NB4 (cell line): ENCODE measurements at regions not wholly inside any gene's neighbourhood (a gene's known extent, or its start where the extent isn't known, plus 50 kb on each side); places are given as distances from the start of the nearest gene placed in this dataset.

Experiments used
- DNase-seq: peaks from one replicate; pipeline ENCODE4 v3.0.0; 2010; ENCODE audit warnings: low read depth
- H3K4me3 ChIP-seq: one replicate; pipeline ENCODE4 v1.5.1; 2011; ENCODE audit warnings: mild to moderate bottlenecking, low read depth, low read length, moderate library complexity
- MAX ChIP-seq: IDR thresholded peaks from 2 replicates; pipeline ENCODE4 v1.6.1; 2011; ENCODE audit warnings: low read depth, low read length
- MYC ChIP-seq: IDR thresholded peaks from 2 replicates; pipeline ENCODE4 v1.6.1; 2011; ENCODE audit warnings: low read depth, low read length
- POLR2A ChIP-seq: IDR thresholded peaks from 2 replicates; pipeline ENCODE4 v1.6.1; 2011; ENCODE audit warnings: mild to moderate bottlenecking; ENCODE audit not compliant: insufficient read length; ENCODE audit errors: extremely low read depth
- TF ChIP-seq, protein P1 (sequence below): IDR thresholded peaks from one replicate; pipeline ENCODE4 v1.5.1; 2012; ENCODE audit warnings: low read depth, low read length

DNA sequence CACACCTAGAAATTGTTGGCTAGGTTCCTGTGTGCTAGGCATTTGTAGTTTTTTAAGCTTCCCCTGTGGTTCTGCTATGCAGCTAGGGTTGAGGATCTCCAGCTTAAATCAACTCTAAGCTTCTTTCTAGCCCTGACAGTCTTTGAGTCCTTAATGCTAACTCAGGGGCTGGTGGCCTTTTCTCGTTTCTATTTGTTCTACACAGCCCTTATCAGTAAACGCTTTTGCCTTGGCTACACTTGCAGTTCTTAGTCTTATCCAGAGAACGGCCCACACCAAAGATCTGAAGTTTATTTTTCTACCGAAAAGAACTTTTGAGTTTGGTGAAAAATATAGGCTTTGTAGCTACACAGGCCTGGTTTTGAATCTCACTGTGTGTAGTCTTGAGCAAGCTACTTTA lies 212.0 kb downstream of the DHX15 start:
- no peak for DNase-seq
- TF ChIP-seq MYC (no peak), MAX (no peak), POLR2A (no peak)
- TF ChIP-seq, protein P1, sequence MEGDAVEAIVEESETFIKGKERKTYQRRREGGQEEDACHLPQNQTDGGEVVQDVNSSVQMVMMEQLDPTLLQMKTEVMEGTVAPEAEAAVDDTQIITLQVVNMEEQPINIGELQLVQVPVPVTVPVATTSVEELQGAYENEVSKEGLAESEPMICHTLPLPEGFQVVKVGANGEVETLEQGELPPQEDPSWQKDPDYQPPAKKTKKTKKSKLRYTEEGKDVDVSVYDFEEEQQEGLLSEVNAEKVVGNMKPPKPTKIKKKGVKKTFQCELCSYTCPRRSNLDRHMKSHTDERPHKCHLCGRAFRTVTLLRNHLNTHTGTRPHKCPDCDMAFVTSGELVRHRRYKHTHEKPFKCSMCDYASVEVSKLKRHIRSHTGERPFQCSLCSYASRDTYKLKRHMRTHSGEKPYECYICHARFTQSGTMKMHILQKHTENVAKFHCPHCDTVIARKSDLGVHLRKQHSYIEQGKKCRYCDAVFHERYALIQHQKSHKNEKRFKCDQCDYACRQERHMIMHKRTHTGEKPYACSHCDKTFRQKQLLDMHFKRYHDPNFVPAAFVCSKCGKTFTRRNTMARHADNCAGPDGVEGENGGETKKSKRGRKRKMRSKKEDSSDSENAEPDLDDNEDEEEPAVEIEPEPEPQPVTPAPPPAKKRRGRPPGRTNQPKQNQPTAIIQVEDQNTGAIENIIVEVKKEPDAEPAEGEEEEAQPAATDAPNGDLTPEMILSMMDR = no peak
- no peak overlapping the region for H3K4me3 ChIP-seq

DNA sequence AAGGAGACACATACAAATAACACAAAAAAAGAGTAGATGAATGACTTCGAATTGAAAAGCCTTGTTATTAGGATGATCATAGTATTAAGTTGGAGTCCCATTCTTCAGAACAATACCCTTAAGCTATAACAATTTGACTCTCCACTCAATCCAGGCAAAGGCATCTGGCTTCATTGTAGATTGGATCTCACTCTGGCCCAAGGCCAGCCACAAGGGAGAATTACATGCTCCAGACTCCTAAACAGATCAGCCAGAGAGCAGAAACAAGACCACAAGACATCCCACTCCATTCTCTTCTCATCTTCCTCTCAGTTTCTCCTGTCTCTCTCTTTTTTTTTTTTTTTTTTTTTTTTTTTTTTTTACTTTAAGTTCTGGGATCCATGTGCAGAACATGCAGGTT lies 213.9 kb downstream of the DHX15 start:
- TF ChIP-seq POLR2A = no peak
- H3K4me3 ChIP-seq = no peak overlapping the region
- DNase-seq = no peak

GRCh38 chr4:24369507-24370029 lies 214.8 kb downstream of the DHX15 start:
- no peak overlapping the region for H3K4me3 ChIP-seq
- no peak for DNase-seq
- no peak for TF ChIP-seq MYC
- no peak for TF ChIP-seq MAX

DNA sequence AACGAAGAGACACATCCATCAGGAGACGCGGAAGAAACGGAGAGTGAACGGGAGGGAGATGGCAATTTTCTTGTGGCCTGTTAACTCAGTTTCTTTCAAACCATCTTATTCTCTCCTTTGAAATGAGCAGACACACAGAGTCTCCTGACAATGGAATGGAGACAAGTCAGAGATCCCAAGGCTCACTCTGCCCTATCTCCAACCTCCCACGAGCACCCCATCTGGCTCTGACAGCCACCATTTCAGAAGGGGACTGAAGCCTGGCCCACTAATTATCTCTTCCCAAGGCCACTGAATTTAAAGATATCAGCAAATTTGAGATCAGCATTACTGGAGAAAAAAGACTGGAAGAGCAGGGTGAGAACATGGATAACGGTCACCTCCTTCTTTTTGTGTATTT lies 215.6 kb downstream of the DHX15 start:
- TF ChIP-seq, protein P1 = no peak
- TF ChIP-seq MYC = no peak
- TF ChIP-seq MAX = no peak
- no peak for TF ChIP-seq POLR2A
- no peak overlapping the region for H3K4me3 ChIP-seq

DNA sequence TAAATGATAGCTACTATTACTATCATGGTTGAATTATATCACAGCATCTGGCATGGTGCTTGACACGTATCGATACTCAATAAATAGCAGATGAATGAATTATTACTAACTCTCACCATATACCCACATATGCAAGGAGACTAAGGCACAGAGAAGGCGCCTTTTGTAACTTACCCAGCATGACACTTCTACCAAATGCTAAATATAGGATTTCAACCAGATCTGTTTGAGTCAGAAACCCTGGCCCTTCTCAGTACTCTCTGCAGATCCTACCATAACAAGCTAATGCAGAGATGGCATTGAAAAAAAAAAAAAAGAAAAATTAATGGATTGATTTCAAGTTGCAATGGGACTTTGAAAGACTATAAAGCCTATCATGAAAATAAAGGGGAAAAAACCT lies 219.5 kb downstream of the DHX15 start:
- no peak for DNase-seq
- TF ChIP-seq MAX (no peak), POLR2A (no peak), MYC (no peak)
- TF ChIP-seq, protein P1 = no peak
- H3K4me3 ChIP-seq = no peak overlapping the region

More for the DNA sequence above, 215.6 kb downstream of the DHX15 start:
- no peak for DNase-seq

DNA sequence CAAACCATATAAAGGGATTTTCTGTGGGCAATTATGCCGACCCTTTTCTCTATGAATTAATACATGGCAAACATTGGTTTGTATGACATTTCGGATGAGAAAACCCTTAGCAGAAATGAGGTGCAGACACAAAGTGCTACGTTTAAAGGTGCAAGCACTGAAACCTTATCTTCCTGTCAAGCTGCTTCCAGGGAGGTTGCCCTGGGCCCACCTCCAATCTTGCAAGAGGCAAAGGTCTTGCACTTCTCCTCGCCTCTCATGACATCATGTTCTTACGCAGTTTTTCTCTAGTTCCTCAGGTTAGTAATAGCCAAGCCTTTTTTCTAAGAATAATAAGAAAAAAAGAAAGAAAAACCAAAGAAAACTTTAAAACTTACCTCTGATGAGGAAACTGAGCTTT lies 220.1 kb downstream of the DHX15 start:
- no peak for DNase-seq
- TF ChIP-seq MAX (no peak), MYC (no peak), POLR2A (no peak)
- TF ChIP-seq, protein P1 = no peak
- no peak overlapping the region for H3K4me3 ChIP-seq

DNA sequence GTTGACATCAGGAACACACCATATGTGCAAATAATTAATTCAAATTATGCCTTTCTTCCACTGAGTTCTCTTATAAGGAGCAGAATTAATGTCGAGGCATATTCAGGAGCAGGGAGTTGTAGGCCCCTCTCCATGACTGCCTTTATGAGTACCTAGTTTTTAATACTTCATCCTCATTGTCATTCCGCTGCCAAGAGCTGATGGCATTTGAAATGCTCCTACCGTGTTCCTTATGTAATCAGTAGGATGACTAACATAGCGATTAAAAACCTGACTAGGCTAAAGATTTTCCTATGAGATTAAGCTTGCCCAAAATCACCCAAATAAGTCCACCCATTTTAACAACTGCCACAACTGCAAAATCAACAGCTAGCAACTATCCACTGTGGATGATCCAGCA lies 220.6 kb downstream of the DHX15 start:
- H3K4me3 ChIP-seq = no peak overlapping the region
- no peak for DNase-seq
- no peak for TF ChIP-seq MYC
- no peak for TF ChIP-seq MAX
- TF ChIP-seq, protein P1 = no peak
- TF ChIP-seq POLR2A = no peak
